Tibial artery (tissue), 4 donors: ENCODE measurements at regions not wholly inside any gene's neighbourhood (a gene's known extent, or its start where the extent isn't known, plus 50 kb on each side); places are given as distances from the start of the nearest gene placed in this dataset.

ENCODE experiments used
- DNase-seq, 2 donors: peaks; one replicate each; pipeline ENCODE4 v3.0.0-alpha.2; 2019
- H3K27ac ChIP-seq, 2 donors: fragments of 200-600 bp; sonication (generic) in 1 of 2; 1 replicate in 1 of 2; 2 replicates in 1 of 2; pipeline ENCODE4 v1.5.1; 2018 to 2019; ENCODE audit warnings: mild to moderate bottlenecking in 1 of 2
- H3K27me3 ChIP-seq, 2 donors: fragments of 200-600 bp; sonication (generic) in 1 of 2; one replicate each; pipeline versions ENCODE4 v1.5.1 to v1.6.0; 2016 to 2019
- H3K36me3 ChIP-seq, 3 donors: fragments of 200-600 bp; sonication (generic) in 2 of 3; one replicate each; pipeline ENCODE4 v1.5.1; 2016 to 2019; ENCODE audit warnings: mild to moderate bottlenecking in 2 of 3
- H3K4me1 ChIP-seq, 4 donors: fragments of 200-600 bp; sonication (generic) in 2 of 4; 1 replicate in 3 of 4; 2 replicates in 1 of 4; pipeline ENCODE4 v1.5.1; 2016 to 2019
- H3K4me3 ChIP-seq, 2 donors: fragments of 200-600 bp; sonication (generic) in 1 of 2; 1 replicate in 1 of 2; 2 replicates in 1 of 2; pipeline ENCODE4 v1.5.1; 2018 to 2019; ENCODE audit warnings: mild to moderate bottlenecking in 2 of 2
- H3K9me3 ChIP-seq, 3 donors: fragments of 200-600 bp; sonication (generic) in 1 of 3; one replicate each; pipeline ENCODE4 v1.5.1; 2016 to 2019
- intact Hi-C: fragments of 100-400 bp; cut with DNase I; formaldehyde crosslinking; loops from one replicate; pipeline ENCODE4 v1.15.0; 2023; ENCODE audit warnings: low total_unique reads
- TF ChIP-seq, protein P1 (sequence below), 2 experiments: fragments of 200-600 bp in 1 of 2; fragments of 450-650 bp in 1 of 2; IDR thresholded peaks; one replicate each; pipeline ENCODE4 v1.5.1; 2017 to 2019; ENCODE audit warnings: antibody characterized with exemption in 2 of 2, mild to moderate bottlenecking in 1 of 2, moderate library complexity in 1 of 2

DNA sequence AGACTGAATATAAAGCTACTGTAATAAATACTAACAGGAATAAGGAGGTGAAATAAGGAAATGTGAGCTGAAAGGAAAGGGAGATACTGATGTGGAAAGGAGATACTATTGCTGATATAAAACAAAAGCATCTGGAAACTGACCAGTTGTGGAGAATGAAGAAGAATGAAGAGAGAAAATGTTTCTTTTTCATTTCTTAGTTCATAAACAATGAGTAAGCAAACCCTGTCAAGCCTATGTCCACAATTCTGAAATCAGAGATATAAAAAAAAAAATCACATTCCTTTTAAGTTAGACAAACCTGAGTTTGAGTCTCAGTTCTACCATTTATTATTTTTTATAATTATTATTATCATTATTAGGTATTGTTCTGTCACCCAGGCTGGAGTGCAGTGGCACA is 121.6 kb upstream of the GJE1 start:
- H3K4me1 ChIP-seq, result peaks cover 0 to 15% (median 3%) of the 10 kb centered on the region in 4 donors
- intact Hi-C loops, result no loop called here
- TF ChIP-seq, protein P1, sequence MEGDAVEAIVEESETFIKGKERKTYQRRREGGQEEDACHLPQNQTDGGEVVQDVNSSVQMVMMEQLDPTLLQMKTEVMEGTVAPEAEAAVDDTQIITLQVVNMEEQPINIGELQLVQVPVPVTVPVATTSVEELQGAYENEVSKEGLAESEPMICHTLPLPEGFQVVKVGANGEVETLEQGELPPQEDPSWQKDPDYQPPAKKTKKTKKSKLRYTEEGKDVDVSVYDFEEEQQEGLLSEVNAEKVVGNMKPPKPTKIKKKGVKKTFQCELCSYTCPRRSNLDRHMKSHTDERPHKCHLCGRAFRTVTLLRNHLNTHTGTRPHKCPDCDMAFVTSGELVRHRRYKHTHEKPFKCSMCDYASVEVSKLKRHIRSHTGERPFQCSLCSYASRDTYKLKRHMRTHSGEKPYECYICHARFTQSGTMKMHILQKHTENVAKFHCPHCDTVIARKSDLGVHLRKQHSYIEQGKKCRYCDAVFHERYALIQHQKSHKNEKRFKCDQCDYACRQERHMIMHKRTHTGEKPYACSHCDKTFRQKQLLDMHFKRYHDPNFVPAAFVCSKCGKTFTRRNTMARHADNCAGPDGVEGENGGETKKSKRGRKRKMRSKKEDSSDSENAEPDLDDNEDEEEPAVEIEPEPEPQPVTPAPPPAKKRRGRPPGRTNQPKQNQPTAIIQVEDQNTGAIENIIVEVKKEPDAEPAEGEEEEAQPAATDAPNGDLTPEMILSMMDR (IDR thresholded peaks at IDR 0.05), result no peak
- H3K36me3 ChIP-seq, result no peaks in the 10 kb centered on the region
- no peak for DNase-seq
- H3K27me3 ChIP-seq, result no peaks in the 10 kb centered on the region
- no peak overlapping the region for H3K4me3 ChIP-seq
- no peak overlapping the region for H3K27ac ChIP-seq
- no peaks in the 10 kb centered on the region for H3K9me3 ChIP-seq

DNA sequence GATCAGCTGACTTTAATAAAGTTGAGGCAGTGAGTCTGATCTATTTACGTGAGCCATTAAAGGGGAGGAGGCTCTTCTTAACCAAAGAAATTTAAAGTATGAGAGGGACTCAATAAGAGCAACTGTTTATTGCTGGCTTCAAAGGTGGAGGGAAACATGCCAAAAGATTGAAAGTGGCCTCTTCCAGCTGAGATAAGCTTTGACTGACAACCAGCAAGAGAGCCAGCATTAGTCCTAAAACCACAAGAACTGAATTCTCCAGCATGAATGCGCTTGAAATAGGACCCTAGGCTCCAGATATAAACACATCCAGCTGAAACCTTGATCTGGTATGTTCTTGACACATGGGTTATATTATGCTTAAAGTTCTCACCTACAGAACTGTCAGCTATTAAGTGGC is 123.1 kb upstream of the GJE1 start:
- H3K27me3 ChIP-seq, result no peaks in the 10 kb centered on the region
- H3K4me3 ChIP-seq, result no peak overlapping the region
- intact Hi-C loops, result no loop called here
- no peak for DNase-seq
- no peaks in the 10 kb centered on the region for H3K36me3 ChIP-seq
- peaks cover 0 to 9% (median 1%) of the 10 kb centered on the region in 4 donors for H3K4me1 ChIP-seq
- H3K9me3 ChIP-seq, result no peaks in the 10 kb centered on the region
- H3K27ac ChIP-seq, result no peak overlapping the region
- TF ChIP-seq, protein P1 (IDR thresholded peaks at IDR 0.05), result no peak

DNA sequence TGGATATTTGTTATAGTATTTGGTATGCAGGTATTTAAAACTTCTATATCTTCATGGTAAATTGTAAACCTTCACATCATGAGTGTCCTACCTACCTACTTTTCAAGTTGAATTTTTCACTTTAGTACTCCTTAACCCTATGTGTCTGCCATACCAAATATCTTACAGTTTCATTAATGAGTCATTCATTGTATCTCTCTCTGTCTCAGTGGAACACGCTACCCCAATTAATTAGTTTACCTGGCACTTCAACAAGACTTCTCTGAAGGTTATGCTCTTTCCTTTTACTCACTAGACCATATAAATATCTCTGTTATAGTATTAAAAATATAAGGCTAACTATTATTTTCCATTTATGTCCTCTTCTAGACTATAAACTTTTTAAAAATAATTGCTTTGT is 123.9 kb upstream of the GJE1 start:
- Histone ChIP-seq H3K4me3 (no peak overlapping the region), H3K9me3 (no peaks in the 10 kb centered on the region), H3K36me3 (no peaks in the 10 kb centered on the region), H3K4me1 (peaks cover 0 to under 1% (median 0%) of the 10 kb centered on the region in 4 donors), H3K27ac (no peak overlapping the region), H3K27me3 (no peaks in the 10 kb centered on the region)
- intact Hi-C loops, result no loop called here
- no peak for DNase-seq
- TF ChIP-seq, protein P1 (IDR thresholded peaks at IDR 0.05), result no peak

GRCh38 chr6:142008016-142008735 is 124.5 kb upstream of the GJE1 start:
- Histone ChIP-seq H3K27me3 (no peaks in the 10 kb centered on the region), H3K4me1 (no peaks in the 10 kb centered on the region), H3K4me3 (no peak overlapping the region), H3K36me3 (no peaks in the 10 kb centered on the region), H3K9me3 (no peaks in the 10 kb centered on the region), H3K27ac (no peak overlapping the region)
- no peak for DNase-seq
- TF ChIP-seq, protein P1 (IDR thresholded peaks at IDR 0.05), result no peak
- intact Hi-C loops, result no loop called here

DNA sequence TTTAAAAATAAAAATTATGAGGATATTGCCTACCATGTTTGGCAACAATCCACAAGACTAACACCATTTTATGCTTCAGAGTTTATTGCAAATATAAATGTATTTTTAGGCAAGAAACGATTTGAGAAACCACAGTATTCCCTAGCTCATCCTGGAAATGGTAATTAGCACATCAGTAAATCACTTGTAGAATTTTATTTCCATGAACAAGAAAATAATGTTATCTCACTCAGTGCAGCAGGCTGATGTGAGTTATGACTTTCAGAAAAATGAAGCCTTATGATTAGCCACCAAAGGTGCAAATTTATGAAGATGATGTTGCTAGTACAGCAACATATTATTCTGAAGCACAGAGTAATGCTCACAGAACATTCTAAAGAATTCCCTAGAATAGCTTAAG is 127.7 kb upstream of the GJE1 start:
- no peaks in the 10 kb centered on the region for H3K36me3 ChIP-seq
- no peaks in the 10 kb centered on the region for H3K4me1 ChIP-seq

More for the DNA sequence above, 127.7 kb upstream of the GJE1 start:
- intact Hi-C loops, result no loop called here
- Histone ChIP-seq H3K4me3 (no peak overlapping the region), H3K9me3 (no peaks in the 10 kb centered on the region), H3K27me3 (no peaks in the 10 kb centered on the region), H3K27ac (no peak overlapping the region)
- TF ChIP-seq, protein P1 (IDR thresholded peaks at IDR 0.05), result no peak
- DNase-seq, result no peak
